Vagina (tissue), 2 donors: ENCODE measurements at regions not wholly inside any gene's neighbourhood (a gene's known extent, or its start where the extent isn't known, plus 50 kb on each side); places are given as distances from the start of the nearest gene placed in this dataset.

Experiments used
- DNase-seq, 2 donors: peaks; one replicate each; pipeline ENCODE4 v3.0.0-alpha.2; 2017; ENCODE audit errors: extremely low spot score in 2 of 2
- H3K27ac ChIP-seq: fragments of 200-600 bp; sonication (generic); one replicate; pipeline ENCODE4 v1.5.1; 2019
- H3K27me3 ChIP-seq: fragments of 200-600 bp; sonication (generic); one replicate; pipeline ENCODE4 v1.5.1; 2019
- H3K36me3 ChIP-seq, 2 donors: fragments of 200-600 bp; sonication (generic); one replicate each; pipeline ENCODE4 v1.5.1; 2017 to 2019
- H3K4me1 ChIP-seq: fragments of 200-600 bp; sonication (generic); one replicate; pipeline ENCODE4 v1.5.1; 2019
- H3K4me3 ChIP-seq, 2 donors: fragments of 200-600 bp; sonication (generic); 1 replicate in 1 of 2; 2 replicates in 1 of 2; pipeline ENCODE4 v1.5.1; 2016 to 2019
- H3K9me3 ChIP-seq: fragments of 200-600 bp; sonication (generic); one replicate; pipeline ENCODE4 v1.5.1; 2019
- CTCF ChIP-seq, 3 experiments: fragments of 450-650 bp in 2 of 3; fragments of 200-600 bp in 1 of 3; sonication (generic) in 1 of 3; IDR thresholded peaks; one replicate each; pipeline ENCODE4 v1.5.1; 2017 to 2019; ENCODE audit warnings: antibody characterized with exemption in 3 of 3, mild to moderate bottlenecking in 2 of 3, moderate library complexity in 2 of 3
- POLR2A ChIP-seq, 2 donors: fragments of 450-650 bp; IDR thresholded peaks; one replicate each; pipeline ENCODE4 v1.6.1; 2017; ENCODE audit warnings: antibody characterized with exemption in 2 of 2, mild to moderate bottlenecking in 2 of 2, moderate library complexity in 2 of 2
- POLR2AphosphoS5 ChIP-seq, 2 donors: sonication (generic); formaldehyde crosslinking; IDR thresholded peaks; one replicate each; pipeline ENCODE4 v1.9.0; 2017; ENCODE audit warnings: antibody characterized with exemption in 2 of 2, mild to moderate bottlenecking in 2 of 2, low read depth in 1 of 2; ENCODE audit not compliant: insufficient read depth in 1 of 2
- intact Hi-C: fragments of 100-400 bp; cut with DNase I; formaldehyde crosslinking; loops from one replicate; pipeline ENCODE4 v1.15.1; 2023

- Histone ChIP-seq H3K4me1 (no peaks in the 10 kb centered on the region), H3K9me3 (no peaks in the 10 kb centered on the region), H3K27me3 (no peaks in the 10 kb centered on the region), H3K27ac (no peak overlapping the region), H3K36me3 (no peaks in the 10 kb centered on the region), H3K4me3 (no peak overlapping the region)
- intact Hi-C loops, result no loop called here
- DNase-seq, result no peak
- TF ChIP-seq POLR2A (IDR thresholded peaks at IDR 0.05) (no peak), CTCF (IDR thresholded peaks at IDR 0.05) (no peak), POLR2AphosphoS5 (IDR thresholded peaks at IDR 0.05; ENCODE audit: insufficient read depth in 1 of 2, low read depth in 1 of 2) (no peak)
Observed at GRCh38 chr2:225100269-225100668, 58.0 kb upstream of the DOCK10 start.

DNA sequence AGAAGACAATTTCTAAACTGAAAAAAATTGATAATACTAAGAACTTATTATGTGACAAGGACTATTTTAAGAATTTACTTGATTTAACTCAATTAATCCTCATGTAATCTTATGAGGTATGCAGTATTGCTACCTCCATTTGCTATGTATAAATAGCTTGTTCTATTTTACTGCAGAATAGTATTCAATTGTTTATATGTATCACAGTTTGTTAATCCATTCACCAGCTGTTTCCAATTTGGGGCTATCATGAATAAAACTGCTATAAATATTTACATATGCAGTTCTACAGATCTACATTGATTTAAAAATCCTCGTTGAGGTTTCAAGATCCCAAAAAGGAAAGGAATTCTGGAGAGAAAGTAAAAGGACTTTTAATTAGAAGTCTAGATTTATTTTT lies 54.8 kb upstream of the DOCK10 start:
- no peak overlapping the region for H3K27ac ChIP-seq
- H3K9me3 ChIP-seq, result no peaks in the 10 kb centered on the region
- intact Hi-C loops, result no loop called here
- H3K4me3 ChIP-seq, result no peak overlapping the region
- no peak for DNase-seq
- no peaks in the 10 kb centered on the region for H3K36me3 ChIP-seq
- no peaks in the 10 kb centered on the region for H3K4me1 ChIP-seq
- TF ChIP-seq POLR2AphosphoS5 (IDR thresholded peaks at IDR 0.05; ENCODE audit: insufficient read depth in 1 of 2, low read depth in 1 of 2) (no peak), CTCF (IDR thresholded peaks at IDR 0.05) (no peak), POLR2A (IDR thresholded peaks at IDR 0.05) (no peak)
- no peaks in the 10 kb centered on the region for H3K27me3 ChIP-seq
